GM21528 (cell line): ENCODE measurements at regions not wholly inside any gene's neighbourhood (a gene's known extent, or its start where the extent isn't known, plus 50 kb on each side); places are given as distances from the start of the nearest gene placed in this dataset.
"Not testable (repeated sequence)": the region's sequence is repeated elsewhere in the genome, so short reads cannot be mapped to it uniquely, and the experiment has no call there.

ENCODE experiments used
- ATAC-seq: cut with Tn5 transposase; IDR thresholded peaks from one replicate; pipeline ENCODE4 v1.9.1; 2021; ENCODE audit warnings: mild to moderate bottlenecking, moderate library complexity; ENCODE audit not compliant: unreplicated experiment, low FRiP score

- no peak for ATAC-seq
Measured at GRCh38 chr16:7871979-7872378, 539.3 kb downstream of the RBFOX1 start.

- no peak for ATAC-seq
Measured at GRCh38 chr16:7871371-7871770, 538.7 kb downstream of the RBFOX1 start.

- no peak for ATAC-seq
Measured at GRCh38 chr16:7867831-7868230, 535.2 kb downstream of the RBFOX1 start.

GRCh38 chr16:7866144-7866543 lies 533.5 kb downstream of the RBFOX1 start:
- ATAC-seq, result no peak

GRCh38 chr16:7865393-7865792 lies 532.7 kb downstream of the RBFOX1 start:
- ATAC-seq, result not testable (repeated sequence)

GRCh38 chr16:7861891-7862582 lies 529.4 kb downstream of the RBFOX1 start:
- ATAC-seq, result no peak

GRCh38 chr16:7853197-7853596 lies 520.6 kb downstream of the RBFOX1 start:
- no peak for ATAC-seq

- no peak for ATAC-seq
Measured at GRCh38 chr16:7849841-7850240, 517.2 kb downstream of the RBFOX1 start.

- ATAC-seq, result no peak
Measured at GRCh38 chr16:7843261-7843660, 510.6 kb downstream of the RBFOX1 start.

GRCh38 chr16:7839568-7839967 lies 506.9 kb downstream of the RBFOX1 start:
- no peak for ATAC-seq

GRCh38 chr16:7834771-7835431 lies 502.3 kb downstream of the RBFOX1 start:
- ATAC-seq, result no peak

GRCh38 chr16:7820816-7821215 lies 488.2 kb downstream of the RBFOX1 start:
- no peak for ATAC-seq

GRCh38 chr16:7805686-7806396 lies 473.2 kb downstream of the RBFOX1 start:
- no peak for ATAC-seq

- no peak for ATAC-seq
Measured at GRCh38 chr16:7804635-7805195, 472.1 kb downstream of the RBFOX1 start.

- ATAC-seq, result no peak
Measured at GRCh38 chr16:7792346-7792745, 459.7 kb downstream of the RBFOX1 start.

GRCh38 chr16:7791028-7791590 lies 458.5 kb downstream of the RBFOX1 start:
- ATAC-seq, result no peak

- no peak for ATAC-seq
Measured at GRCh38 chr16:7775072-7775488, 442.4 kb downstream of the RBFOX1 start.

- no peak for ATAC-seq
Measured at GRCh38 chr16:7772722-7773121, 440.1 kb downstream of the RBFOX1 start.

GRCh38 chr16:7769091-7769490 lies 436.4 kb downstream of the RBFOX1 start:
- not testable (repeated sequence) for ATAC-seq

GRCh38 chr16:7765079-7765550 lies 432.5 kb downstream of the RBFOX1 start:
- ATAC-seq, result no peak

- no peak for ATAC-seq
Measured at GRCh38 chr16:7763111-7763510, 430.5 kb downstream of the RBFOX1 start.
